ENCODE measurements at regions not wholly inside any gene's neighbourhood (a gene's known extent, or its start where the extent isn't known, plus 50 kb on each side); places are given as distances from the start of the nearest gene placed in this dataset.

- TF ChIP-seq GATA1 (IDR thresholded peaks at IDR 0.05; ENCODE audit: low read depth, low read length) (no peak), POLR2A (IDR thresholded peaks at IDR 0.05; ENCODE audit: low read length) (no peak)
Observed at GRCh38 chr3:74789111-74789510, 174.7 kb upstream of the CNTN3 start.

All from erythroblast (primary cell).